Astrocyte (in vitro differentiated cells and primary cell): ENCODE measurements at regions not wholly inside any gene's neighbourhood (a gene's known extent, or its start where the extent isn't known, plus 50 kb on each side); places are given as distances from the start of the nearest gene placed in this dataset.

Experiments
- CTCF ChIP-seq: IDR thresholded peaks from 2 replicates; pipeline ENCODE4 v1.5.1; 2011; ENCODE audit warnings: low read depth, mild to moderate bottlenecking, inconsistent platforms, low read length, moderate library complexity; ENCODE audit not compliant: insufficient read depth
- EZH2 ChIP-seq: IDR thresholded peaks from 2 replicates; pipeline ENCODE4 v1.6.1; 2012; ENCODE audit warnings: mild to moderate bottlenecking, low read length, inconsistent platforms; ENCODE audit not compliant: insufficient read depth

- TF ChIP-seq CTCF: no peak
- TF ChIP-seq EZH2: no peak
Measured at GRCh38 chr4:152165146-152165545, 370.7 kb downstream of the FBXW7 start.
